GM18873 (cell line): ENCODE measurements at regions not wholly inside any gene's neighbourhood (a gene's known extent, or its start where the extent isn't known, plus 50 kb on each side); places are given as distances from the start of the nearest gene placed in this dataset.
"Not testable (repeated sequence)": the region's sequence is repeated elsewhere in the genome, so short reads cannot be mapped to it uniquely, and the experiment has no call there.

Experiments used
- ATAC-seq: cut with Tn5 transposase; IDR thresholded peaks from one replicate; pipeline ENCODE4 v1.9.1; 2021; ENCODE audit warnings: mild to moderate bottlenecking, moderate library complexity, moderate number of reproducible peaks; ENCODE audit not compliant: unreplicated experiment, low FRiP score

- ATAC-seq, result no peak
Measured at GRCh38 chr16:65767125-65767524, 599.4 kb upstream of the CDH5 start.

DNA sequence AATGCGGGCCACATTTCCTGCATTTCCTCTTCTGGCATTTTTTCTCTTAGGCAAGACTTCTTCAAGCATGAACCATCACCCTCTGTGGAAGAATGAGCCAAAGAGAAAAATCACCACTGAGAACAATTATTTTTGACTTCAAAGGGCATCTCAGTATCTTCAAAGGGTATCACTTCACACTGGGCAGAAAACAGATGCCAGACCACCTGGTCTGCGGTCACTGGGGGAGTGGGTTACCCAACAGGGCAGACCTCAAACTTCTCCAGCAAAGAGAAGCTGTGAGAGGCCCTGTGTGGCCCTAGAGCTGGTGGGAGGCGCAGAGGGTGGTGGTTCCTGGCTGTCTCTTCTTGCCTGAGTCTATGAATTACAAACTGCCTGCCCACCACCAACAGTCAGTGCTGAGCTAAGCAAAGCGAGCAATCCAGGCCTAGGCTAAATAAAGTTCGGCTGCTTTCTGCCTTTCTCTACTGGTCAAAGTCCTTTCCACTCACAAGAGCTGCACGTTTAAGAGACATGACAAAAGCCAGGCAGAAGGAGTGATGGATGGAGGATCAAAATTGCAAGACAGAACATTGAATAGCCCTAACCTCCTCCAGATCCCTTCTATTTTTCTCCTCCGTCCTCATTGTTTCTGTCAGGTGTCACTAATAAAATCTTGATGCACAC is 602.7 kb upstream of the CDH5 start:
- ATAC-seq, result no peak

DNA sequence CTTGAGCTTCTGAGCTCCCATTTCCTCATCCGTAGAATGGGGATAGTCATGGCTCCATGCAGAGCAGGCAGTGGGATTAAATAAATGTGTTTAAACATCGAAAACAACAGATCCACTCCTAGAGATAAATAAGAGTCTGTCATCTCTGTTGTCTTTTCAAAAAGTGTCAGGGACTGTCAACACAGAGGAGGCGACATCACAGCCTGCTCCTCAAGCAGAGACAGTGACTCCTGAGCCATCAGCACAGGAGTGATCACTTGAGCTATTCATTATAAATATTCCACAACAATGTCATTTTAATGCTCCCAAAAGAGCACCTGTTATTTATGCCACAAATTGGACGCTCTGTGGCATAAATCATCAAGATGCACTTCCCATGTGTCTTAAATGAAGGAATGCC is 605.6 kb upstream of the CDH5 start:
- no peak for ATAC-seq

DNA sequence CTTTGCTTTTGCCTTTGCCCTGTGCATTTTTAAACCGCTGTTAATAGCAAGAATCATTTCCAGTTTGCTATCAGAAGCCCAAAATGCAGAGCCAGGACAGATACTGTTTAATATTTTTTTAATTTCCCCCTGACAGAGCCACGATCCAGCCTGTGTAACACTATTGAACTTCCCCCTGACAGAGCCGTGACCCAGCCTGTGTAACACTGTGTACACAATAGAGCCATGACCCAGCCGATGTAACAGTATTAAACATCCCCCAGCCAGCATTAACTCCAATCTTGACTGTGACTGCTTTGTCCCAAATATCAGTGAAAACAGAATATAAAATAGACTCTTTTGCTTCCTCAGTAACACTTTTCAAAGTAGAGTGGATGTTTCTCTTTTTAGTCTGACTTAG is 607.9 kb upstream of the CDH5 start:
- ATAC-seq, result no peak

DNA sequence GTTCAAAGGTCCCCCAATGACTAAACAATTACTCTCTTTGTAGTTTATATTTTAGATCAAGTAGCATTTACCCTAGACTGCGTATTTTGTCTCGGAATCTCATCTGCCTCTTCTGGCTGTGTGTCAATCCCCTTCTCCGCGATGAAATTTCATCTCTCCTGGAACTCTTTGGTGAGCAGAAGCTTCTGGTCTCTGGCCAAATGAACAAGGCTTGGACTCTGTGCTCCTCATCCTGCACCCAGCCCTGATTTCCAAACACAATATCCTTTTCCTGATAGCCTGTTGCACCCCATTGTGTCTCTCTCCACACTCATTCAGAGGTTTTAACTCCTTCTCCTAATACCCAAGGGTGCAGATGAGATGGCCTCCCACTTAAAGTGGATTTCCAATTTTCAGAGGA is 609.4 kb upstream of the CDH5 start:
- ATAC-seq, result no peak

GRCh38 chr16:65756163-65756562 is 610.3 kb upstream of the CDH5 start:
- ATAC-seq, result no peak

DNA sequence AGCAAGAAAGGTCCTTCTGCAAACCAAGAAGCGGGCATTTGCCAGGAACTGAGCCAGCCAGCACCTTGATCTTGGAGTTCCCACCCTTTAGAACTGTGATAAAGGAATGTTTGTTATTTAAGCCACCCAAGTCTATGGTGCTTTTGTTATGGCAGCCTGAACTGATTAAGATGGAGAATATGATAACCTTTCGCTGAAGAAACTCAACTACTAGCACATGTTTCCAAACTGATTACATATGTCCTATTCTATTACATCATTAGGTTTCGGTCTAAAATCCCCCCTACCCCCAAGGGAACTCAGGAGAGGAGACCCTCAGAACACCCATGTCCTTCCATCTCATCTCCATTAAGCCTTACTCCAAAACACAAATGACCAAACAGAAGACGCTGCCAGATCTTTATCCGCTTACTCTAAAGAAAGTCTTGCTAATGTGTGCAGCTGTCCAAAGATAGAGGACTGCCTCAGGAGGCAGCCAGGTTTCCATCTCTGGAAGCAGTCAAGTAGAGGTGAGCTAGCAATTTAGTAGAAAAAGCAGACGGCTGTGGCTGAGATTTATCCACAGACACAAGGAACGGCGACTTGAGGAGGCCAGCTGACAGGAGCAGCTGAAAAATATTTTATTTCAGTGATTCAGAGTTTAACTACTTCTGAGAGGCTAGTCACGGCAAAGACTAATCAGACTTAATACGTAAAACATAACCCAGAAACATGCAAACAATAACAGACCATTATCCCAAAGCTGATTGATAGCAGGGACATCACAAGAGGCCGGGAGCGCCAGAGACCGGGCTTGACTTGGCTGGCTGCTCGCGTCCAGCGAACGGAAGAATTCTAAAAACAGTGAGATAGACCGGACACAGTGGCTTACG is 611.4 kb upstream of the CDH5 start:
- no peak for ATAC-seq

DNA sequence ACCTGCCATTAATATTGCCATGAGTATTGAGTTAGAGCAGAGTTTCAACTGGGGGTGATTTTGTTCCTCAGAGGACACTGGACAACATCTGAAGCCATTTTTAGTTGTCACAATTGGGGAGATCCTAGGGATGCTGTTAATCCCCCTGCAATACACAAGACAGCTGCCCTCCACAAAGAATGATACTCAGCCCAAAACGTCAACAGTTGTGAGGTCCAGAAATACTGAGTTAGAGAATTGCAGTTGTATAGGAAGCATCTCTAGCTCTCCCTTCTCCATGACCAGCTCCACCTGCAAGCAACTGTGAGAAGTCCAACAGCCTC is 614.0 kb upstream of the CDH5 start:
- ATAC-seq, result no peak

GRCh38 chr16:65751622-65752521 is 614.6 kb upstream of the CDH5 start:
- ATAC-seq, result no peak

- no peak for ATAC-seq
Measured at GRCh38 chr16:65749506-65749905, 617.0 kb upstream of the CDH5 start.

GRCh38 chr16:65746941-65747340 is 619.5 kb upstream of the CDH5 start:
- no peak for ATAC-seq

DNA sequence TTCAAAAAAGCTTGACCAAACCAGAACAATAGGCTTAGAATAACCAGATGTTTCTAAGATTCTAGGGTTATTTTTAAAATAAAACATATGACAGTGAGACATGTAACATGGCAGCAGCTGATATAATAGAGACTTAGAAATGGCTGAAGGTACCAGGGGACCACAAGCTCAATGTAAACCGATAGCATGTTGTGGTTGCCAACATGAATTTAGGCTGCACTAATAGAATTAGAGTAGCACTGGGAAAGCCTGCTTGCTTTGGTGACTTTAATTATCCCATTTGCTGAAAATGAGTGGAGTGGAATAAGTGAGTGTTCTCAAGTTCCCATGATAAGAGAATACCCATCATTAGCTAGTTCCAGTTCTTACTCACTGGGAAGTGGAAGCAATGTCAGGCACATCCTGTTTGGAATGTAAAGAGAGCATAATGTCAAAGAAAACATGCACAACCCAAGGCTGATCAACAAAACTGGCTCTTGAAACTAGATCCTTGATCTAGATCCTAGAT is 621.2 kb upstream of the CDH5 start:
- no peak for ATAC-seq

- ATAC-seq, result no peak
Measured at GRCh38 chr16:65744401-65744800, 622.1 kb upstream of the CDH5 start.

DNA sequence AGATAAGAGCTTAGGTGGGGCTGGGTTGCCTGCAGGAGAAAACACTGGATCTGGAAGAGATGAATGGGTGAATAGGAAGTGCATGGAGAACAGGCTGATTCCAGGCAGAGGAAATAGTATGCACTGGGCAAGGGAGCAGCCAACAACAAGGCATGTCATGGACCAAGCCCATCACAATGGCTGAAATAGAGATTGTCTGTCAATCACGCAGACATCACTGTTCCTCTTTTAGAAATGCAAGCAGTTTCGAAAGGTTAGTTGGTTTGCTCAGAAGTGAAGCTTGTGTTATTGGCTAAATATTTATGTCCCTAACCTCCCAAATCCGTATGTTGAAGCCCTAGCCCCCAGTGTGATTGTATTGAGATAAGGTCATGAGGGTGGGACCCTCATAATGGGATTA is 621.7 kb upstream of the CDH11 start:
- ATAC-seq, result no peak

- no peak for ATAC-seq
Measured at GRCh38 chr16:65740711-65741110, 618.8 kb upstream of the CDH11 start.

GRCh38 chr16:65739518-65739917 is 617.7 kb upstream of the CDH11 start:
- no peak for ATAC-seq

GRCh38 chr16:65737831-65738230 is 616.0 kb upstream of the CDH11 start:
- no peak for ATAC-seq

- not testable (repeated sequence) for ATAC-seq
Measured at GRCh38 chr16:65735615-65736014, 613.8 kb upstream of the CDH11 start.

DNA sequence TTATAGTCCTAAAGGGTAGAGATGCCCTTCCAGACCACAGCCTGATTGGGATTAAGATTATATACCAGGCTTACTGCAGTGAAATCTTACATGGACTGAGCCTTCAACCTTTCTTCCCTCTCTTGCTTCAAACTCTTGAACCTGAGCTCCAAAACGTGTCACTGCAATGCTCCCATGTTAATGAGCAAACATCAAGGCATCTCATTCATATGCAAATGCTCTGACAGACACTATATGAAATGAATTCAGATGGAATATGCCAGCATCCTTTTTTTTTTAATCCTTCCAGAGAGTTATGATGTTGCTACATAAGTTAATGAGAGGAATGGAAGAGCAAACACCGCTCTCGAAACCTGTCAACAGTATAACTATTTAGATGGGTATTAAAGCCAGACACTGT is 611.9 kb upstream of the CDH11 start:
- no peak for ATAC-seq

GRCh38 chr16:65731833-65732232 is 610.0 kb upstream of the CDH11 start:
- ATAC-seq, result no peak

DNA sequence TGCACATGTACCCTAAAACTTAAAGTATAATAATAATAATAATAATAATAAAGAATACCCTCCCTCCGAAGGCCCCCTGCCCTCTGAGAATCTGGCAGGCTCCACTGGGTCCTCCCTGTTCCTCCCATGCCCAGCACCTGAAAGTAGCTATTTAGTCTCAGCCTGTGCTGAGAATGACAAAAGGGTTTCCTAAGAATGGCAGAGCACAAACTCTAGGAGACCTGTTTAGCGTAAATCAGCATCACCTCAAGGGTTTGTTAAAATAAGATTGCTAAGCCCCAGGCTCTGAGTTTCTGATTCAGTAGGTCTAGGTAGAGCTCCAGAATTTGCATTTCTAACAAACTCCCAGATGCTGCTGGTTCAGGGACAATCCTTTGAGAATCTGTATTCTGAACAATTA is 606.8 kb upstream of the CDH11 start:
- ATAC-seq, result no peak
